ENCODE measurements at regions not wholly inside any gene's neighbourhood (a gene's known extent, or its start where the extent isn't known, plus 50 kb on each side); places are given as distances from the start of the nearest gene placed in this dataset.
"Not testable (repeated sequence)": the region's sequence is repeated elsewhere in the genome, so short reads cannot be mapped to it uniquely, and the experiment has no call there.

DNA sequence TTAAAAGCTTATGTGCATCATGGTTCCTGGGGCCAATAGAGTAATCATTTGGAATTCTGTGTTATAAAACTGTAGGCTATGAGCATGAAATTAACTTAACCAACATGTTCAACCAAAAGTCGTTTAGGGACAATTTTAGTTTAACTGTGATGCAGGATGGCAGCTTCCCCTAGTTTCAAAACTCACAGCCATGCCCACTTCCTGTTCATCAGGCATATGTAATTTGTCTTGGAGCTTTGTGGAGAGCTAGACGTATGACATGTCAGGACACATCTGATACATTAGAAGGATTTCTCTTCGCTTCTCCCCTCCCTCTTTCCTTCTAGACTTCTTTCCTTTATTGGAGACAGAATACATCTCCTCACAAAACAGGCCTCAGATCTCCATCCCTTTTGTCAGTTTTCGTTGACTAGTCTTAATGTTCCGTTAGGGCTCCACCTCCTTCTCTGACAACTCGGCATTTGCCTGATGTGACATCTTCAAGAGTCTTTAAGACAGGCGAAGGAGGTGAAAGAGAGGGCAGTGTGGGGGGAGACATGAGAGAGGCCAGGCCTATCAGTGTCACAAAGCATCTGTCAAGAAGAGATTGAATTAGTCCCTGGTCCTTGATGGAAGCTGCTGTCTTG lies 176.0 kb downstream of the MSX2 start:
- DNase-seq (ENCODE audit: extremely low spot score, insufficient read length, low read depth) (no peak), FAIRE-seq (no peak)

GRCh38 chr5:174897281-174897950 lies 173.0 kb downstream of the MSX2 start:
- DNase-seq (ENCODE audit: extremely low spot score, insufficient read length, low read depth): no peak
- no peak for FAIRE-seq

GRCh38 chr5:174895360-174895759 lies 171.0 kb downstream of the MSX2 start:
- no peak for DNase-seq (ENCODE audit: extremely low spot score, insufficient read length, low read depth)
- FAIRE-seq: no peak

DNA sequence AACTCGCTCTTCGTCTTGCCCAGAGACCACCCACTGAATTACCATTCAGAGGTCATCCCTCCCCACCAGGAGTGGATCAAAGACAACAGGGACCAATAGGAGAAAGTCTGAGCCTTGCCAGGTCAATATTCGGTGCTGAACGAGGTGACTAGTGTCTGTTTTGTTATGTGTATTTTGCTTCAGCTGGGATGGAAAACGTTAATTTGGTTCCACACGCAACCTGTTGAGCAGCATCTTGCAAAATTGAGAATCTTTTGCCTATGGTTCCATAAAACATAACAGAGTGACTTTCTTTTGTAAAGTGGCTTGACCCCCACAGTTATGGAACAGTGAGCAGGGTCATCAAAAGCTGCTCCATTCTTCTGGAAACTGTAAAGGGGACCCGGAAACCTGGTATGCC lies 168.4 kb downstream of the MSX2 start:
- FAIRE-seq (no peak), DNase-seq (ENCODE audit: extremely low spot score, insufficient read length, low read depth) (no peak)

- not testable (repeated sequence) for DNase-seq (ENCODE audit: extremely low spot score, insufficient read length, low read depth); FAIRE-seq
Observed at GRCh38 chr5:174880412-174881200, 156.2 kb downstream of the MSX2 start.

DNA sequence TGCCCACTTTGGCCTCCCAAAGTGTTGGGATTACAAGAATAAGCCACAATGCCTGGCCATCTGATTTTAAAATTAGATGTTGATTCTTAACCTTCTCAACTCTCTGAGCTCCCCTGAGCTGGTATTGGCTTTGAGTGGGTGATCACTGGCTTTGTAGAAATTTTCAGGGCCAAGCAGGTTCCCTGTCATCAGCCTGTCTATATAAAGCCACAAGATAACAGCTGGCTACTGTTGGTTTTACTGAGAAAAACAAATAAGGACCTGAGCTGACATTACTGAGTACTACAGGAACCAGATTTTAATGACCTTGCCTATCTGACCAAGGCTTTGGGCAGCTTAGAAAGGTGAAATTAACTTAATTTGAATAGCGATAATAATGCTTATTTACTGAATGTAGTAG lies 153.6 kb downstream of the MSX2 start:
- DNase-seq (ENCODE audit: extremely low spot score, insufficient read length, low read depth) (no peak), FAIRE-seq (no peak)

DNA sequence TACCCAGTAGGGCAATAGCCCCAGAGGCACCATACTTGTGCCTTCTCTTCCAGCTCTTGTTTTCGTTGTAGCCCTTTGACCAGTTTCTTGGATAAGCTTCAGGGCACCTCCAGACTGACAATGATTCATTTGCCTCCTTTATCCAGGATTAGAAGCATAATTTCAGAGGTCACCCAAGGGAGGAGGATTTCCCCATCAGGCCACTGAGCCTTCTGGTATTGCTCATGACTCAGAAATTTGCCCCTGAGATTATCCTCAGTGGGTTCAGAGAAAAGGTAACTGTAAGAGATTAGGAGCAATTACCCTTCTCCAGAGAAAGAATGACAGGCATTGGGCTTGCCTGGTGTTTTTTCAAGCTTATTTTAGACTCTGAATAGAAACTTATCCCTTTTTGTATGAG lies 147.9 kb downstream of the MSX2 start:
- no peak for FAIRE-seq
- no peak for DNase-seq (ENCODE audit: extremely low spot score, insufficient read length, low read depth)

DNA sequence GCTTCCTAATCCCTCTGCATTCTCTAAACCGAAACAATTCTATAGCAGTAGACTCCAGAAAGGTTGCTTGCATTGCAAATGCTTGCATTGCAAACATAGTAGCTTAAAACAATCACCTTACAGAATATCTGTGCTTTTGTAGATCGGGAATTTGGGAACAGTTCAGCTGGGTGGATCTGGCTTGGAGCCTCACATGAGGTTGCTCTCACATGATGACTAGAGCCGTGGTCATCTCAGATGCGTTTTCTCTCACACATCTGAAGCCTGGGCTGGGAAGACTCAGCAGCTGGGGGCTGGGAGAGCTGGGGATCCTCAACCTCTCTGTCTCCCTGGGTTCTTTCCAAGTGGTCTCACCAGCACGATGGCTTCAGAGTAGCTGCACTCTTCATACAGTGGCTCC lies 127.8 kb downstream of the MSX2 start:
- DNase-seq (ENCODE audit: extremely low spot score, insufficient read length, low read depth) (no peak), FAIRE-seq (no peak)

GRCh38 chr5:174850565-174851169 lies 126.3 kb downstream of the MSX2 start:
- no peak for FAIRE-seq

DNA sequence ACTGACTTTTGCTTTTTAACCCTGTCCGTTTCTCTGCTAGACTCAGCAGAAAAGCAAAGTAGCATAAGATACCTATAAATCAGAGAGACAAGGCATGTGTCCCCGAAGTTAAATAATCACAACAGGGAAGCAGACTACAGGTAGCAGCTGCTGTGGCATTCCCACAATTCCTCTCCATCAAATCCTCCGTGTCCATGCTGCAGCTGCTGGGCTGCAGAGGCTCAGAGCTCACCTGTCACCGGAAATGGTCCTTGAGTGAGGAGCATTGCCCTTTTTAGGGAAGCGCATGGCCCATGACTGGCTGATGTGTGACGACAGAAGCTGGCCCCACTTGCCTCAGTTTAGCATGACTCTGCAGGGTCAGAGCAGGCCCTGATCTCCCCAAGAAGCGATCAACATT lies 125.0 kb downstream of the MSX2 start:
- FAIRE-seq (no peak), DNase-seq (ENCODE audit: extremely low spot score, insufficient read length, low read depth) (no peak)

More at GRCh38 chr5:174850565-174851169, 126.3 kb downstream of the MSX2 start:
- no peak for DNase-seq (ENCODE audit: extremely low spot score, insufficient read length, low read depth)

GRCh38 chr5:174844971-174845370 lies 120.6 kb downstream of the MSX2 start:
- DNase-seq (ENCODE audit: extremely low spot score, insufficient read length, low read depth): no peak
- FAIRE-seq: no peak

- no peak for DNase-seq (ENCODE audit: extremely low spot score, insufficient read length, low read depth)
- no peak for FAIRE-seq
Observed at GRCh38 chr5:174843263-174844250, 119.2 kb downstream of the MSX2 start.

GRCh38 chr5:174840435-174840834 lies 116.1 kb downstream of the MSX2 start:
- FAIRE-seq (no peak), DNase-seq (ENCODE audit: extremely low spot score, insufficient read length, low read depth) (no peak)

DNA sequence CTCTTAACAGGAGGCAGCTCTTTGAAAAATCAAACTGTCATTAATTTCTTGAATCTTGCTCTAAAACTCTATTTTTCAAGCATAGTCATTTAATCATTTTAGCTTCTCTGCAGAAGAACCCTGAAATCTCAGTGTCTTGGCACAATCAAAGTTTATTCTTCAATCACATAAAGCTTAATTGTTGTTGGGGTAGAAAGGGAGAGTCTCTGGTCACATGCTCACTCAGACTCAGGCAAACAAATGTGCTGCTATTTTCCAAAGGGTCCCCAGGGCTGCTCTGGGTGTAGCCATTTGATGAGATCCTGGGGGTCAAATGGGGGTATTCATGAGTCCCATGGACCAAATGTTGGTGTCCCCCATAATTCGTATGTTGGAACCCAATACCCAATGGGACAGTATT lies 114.8 kb downstream of the MSX2 start:
- DNase-seq (ENCODE audit: extremely low spot score, insufficient read length, low read depth): no peak
- no peak for FAIRE-seq

- DNase-seq (ENCODE audit: extremely low spot score, insufficient read length, low read depth): no peak
- FAIRE-seq: no peak
Observed at GRCh38 chr5:174837919-174838902, 113.8 kb downstream of the MSX2 start.

- DNase-seq (ENCODE audit: extremely low spot score, insufficient read length, low read depth): no peak
- FAIRE-seq: no peak
Observed at GRCh38 chr5:174834081-174834480, 109.7 kb downstream of the MSX2 start.

DNA sequence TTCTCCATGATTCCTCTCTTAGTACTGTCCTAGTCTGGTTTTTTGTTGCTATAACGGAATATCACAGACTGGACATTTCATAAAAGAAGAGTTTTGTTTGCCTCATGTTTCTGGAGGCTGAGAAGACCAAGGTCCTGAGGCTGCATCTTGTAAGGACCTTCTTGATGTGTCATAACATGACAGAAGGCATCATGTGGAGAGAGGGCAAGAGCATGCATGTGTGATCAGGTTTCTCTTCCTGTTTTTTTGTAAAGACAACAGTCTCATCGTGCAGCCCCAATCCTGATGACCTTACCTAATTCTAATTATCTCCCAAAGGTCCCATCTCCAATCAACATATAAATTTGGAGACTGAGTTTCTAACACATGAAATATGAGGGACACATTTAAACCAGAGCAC lies 108.4 kb downstream of the MSX2 start:
- FAIRE-seq: no peak
- DNase-seq (ENCODE audit: extremely low spot score, insufficient read length, low read depth): no peak

DNA sequence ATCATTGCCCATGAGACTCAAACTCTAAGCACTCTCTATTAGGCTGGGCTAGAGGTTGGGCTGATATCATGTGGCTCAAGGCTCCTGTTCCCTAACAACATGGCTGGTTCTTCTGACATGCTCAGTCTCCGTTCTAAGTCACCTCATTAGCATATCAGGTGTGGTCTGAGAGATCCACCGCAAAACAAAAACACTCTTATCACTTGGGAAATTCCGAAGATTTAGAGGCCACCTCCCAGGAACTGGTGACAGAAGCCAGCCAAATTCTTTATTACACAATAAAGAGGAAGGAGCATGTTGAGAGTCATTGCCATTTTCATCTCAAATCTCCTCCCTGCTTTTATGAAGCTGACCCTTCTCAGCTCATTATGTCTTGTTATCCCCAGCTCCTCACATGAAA lies 107.6 kb downstream of the MSX2 start:
- no peak for FAIRE-seq
- no peak for DNase-seq (ENCODE audit: extremely low spot score, insufficient read length, low read depth)

All from GM18507 (cell line).